Mesothelial cell of epicardium (in vitro differentiated cells): ENCODE measurements at regions not wholly inside any gene's neighbourhood (a gene's known extent, or its start where the extent isn't known, plus 50 kb on each side); places are given as distances from the start of the nearest gene placed in this dataset.

ENCODE experiments used
- DNase-seq, 2 experiments: peaks; one replicate each; pipeline ENCODE4 v3.0.0; 2021; ENCODE audit warnings: low spot score in 2 of 2; ENCODE audit not compliant: unreplicated experiment in 2 of 2
- H3K27ac Mint-ChIP-seq: 2 replicates; pipeline ENCODE4 v1.8.0; 2021; ENCODE audit warnings: mixed read lengths
- H3K27me3 Mint-ChIP-seq: 2 replicates; pipeline ENCODE4 v1.8.0; 2021; ENCODE audit warnings: low read depth, mixed read lengths
- H3K36me3 Mint-ChIP-seq: 2 replicates; pipeline ENCODE4 v1.8.0; 2021; ENCODE audit warnings: mixed read lengths
- H3K4me1 Mint-ChIP-seq: 2 replicates; pipeline ENCODE4 v1.8.0; 2021; ENCODE audit warnings: mixed read lengths
- H3K4me3 Mint-ChIP-seq: 2 replicates; pipeline ENCODE4 v1.8.0; 2021; ENCODE audit warnings: mild to moderate bottlenecking, moderate library complexity, mixed read lengths
- H3K9me3 Mint-ChIP-seq: 2 replicates; pipeline ENCODE4 v1.8.0; 2021; ENCODE audit warnings: mixed read lengths
- CTCF ChIP-seq: fragments of 200-600 bp; sonication (generic); IDR thresholded peaks from one replicate; pipeline ENCODE4 v1.5.0; 2021; ENCODE audit warnings: antibody characterized with exemption; ENCODE audit not compliant: unreplicated experiment

GRCh38 chr10:121409466-121410104 lies 188.7 kb downstream of the FGFR2 start:
- no peak for TF ChIP-seq CTCF
- Mint-ChIP-seq H3K27me3 (peaks cover 2% of the 10 kb centered on the region), H3K9me3 (no peaks in the 10 kb centered on the region)

GRCh38 chr10:121411004-121411403 lies 187.2 kb downstream of the FGFR2 start:
- no peak for DNase-seq
- H3K36me3 Mint-ChIP-seq, result no peaks in the 10 kb centered on the region
- H3K4me1 Mint-ChIP-seq, result peaks cover 19% of the 10 kb centered on the region
- H3K27me3 Mint-ChIP-seq, result peaks cover 2% of the 10 kb centered on the region
- H3K9me3 Mint-ChIP-seq, result no peaks in the 10 kb centered on the region
- H3K4me3 Mint-ChIP-seq, result no peak overlapping the region
- no peak for TF ChIP-seq CTCF
- no peak overlapping the region for H3K27ac Mint-ChIP-seq

More at GRCh38 chr10:121409466-121410104, 188.7 kb downstream of the FGFR2 start:
- no peak for DNase-seq
- Mint-ChIP-seq H3K4me3 (no peak overlapping the region), H3K27ac (no peak overlapping the region), H3K36me3 (no peaks in the 10 kb centered on the region), H3K4me1 (peaks cover 9% of the 10 kb centered on the region)

GRCh38 chr10:121413951-121414350 lies 184.3 kb downstream of the FGFR2 start:
- H3K27me3 Mint-ChIP-seq, result peaks cover 2% of the 10 kb centered on the region
- H3K4me1 Mint-ChIP-seq, result peaks cover 14% of the 10 kb centered on the region
- peaks cover 2% of the 10 kb centered on the region for H3K9me3 Mint-ChIP-seq
- no peak for DNase-seq
- no peaks in the 10 kb centered on the region for H3K36me3 Mint-ChIP-seq
- no peak overlapping the region for H3K4me3 Mint-ChIP-seq
- no peak overlapping the region for H3K27ac Mint-ChIP-seq
- TF ChIP-seq CTCF, result no peak

- Mint-ChIP-seq H3K36me3 (no peaks in the 10 kb centered on the region), H3K27me3 (peaks cover 2% of the 10 kb centered on the region), H3K27ac (no peak overlapping the region), H3K4me3 (no peak overlapping the region), H3K9me3 (peaks cover 3% of the 10 kb centered on the region), H3K4me1 (peaks cover 14% of the 10 kb centered on the region)
- TF ChIP-seq CTCF, result no peak
- no peak for DNase-seq
Measured at GRCh38 chr10:121414366-121415062, 183.7 kb downstream of the FGFR2 start.

- H3K9me3 Mint-ChIP-seq, result peaks cover 3% of the 10 kb centered on the region
- H3K27me3 Mint-ChIP-seq, result peaks cover 2% of the 10 kb centered on the region
Measured at GRCh38 chr10:121415063-121415399, 183.2 kb downstream of the FGFR2 start.

More at GRCh38 chr10:121415063-121415399, 183.2 kb downstream of the FGFR2 start:
- no peaks in the 10 kb centered on the region for H3K36me3 Mint-ChIP-seq
- no peak overlapping the region for H3K4me3 Mint-ChIP-seq
- no peak for DNase-seq
- no peak for TF ChIP-seq CTCF
- H3K4me1 Mint-ChIP-seq, result peaks cover 14% of the 10 kb centered on the region
- peak overlapping the region; percentile 47 for H3K27ac Mint-ChIP-seq
